ENCODE measurements at regions not wholly inside any gene's neighbourhood (a gene's known extent, or its start where the extent isn't known, plus 50 kb on each side); places are given as distances from the start of the nearest gene placed in this dataset.

DNA sequence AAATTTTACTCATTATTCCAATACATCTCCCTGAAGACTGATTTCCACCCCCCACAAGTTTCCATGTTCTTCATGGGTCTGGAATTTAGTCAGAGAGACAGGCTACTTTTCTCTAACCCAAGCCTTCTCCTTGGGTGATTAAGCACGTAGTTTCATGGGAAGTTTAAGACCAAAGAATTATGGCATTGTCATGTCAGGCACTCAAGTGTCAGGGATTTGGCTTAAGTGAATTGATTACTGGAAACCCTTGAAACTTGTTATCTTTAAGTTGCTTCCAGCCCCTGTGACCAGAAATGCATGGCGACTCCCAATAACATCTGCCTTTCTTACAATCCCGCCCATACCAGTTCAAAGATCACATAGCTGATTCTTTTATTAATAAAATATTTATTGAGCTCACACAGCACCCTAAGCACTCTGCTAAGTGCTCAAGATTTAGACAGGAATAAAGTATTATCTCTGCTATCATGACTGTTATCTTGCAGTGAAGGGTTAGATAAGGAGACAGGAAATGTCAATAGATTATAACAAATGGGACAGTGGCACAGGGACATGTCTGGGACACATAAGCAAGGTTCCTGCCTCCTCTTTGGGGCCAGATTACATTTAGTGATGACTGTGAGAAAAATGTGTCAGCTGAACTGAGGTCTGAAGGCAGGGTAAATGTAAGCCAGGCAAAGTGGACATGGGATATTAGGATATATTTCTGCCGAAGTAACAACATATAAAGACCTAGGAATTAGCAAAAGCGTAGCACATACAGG is 241.2 kb upstream of the TNC start:
- Histone ChIP-seq H3K27me3 (ENCODE audit: control insufficient read depth in 4 of 4, insufficient read depth in 4 of 4, low read length in 3 of 4) (peaks cover 0 to 3% (median 1%) of the 10 kb centered on the region in 4 donors), H3K36me3 (ENCODE audit: control insufficient read depth in 4 of 4, insufficient read depth in 3 of 4, low read depth in 1 of 4, low read length in 3 of 4) (no peaks in the 10 kb centered on the region), H3K4me1 (ENCODE audit: control insufficient read depth in 4 of 4, insufficient read depth in 4 of 4, low read length in 3 of 4) (no peaks in the 10 kb centered on the region), H3K9me3 (ENCODE audit: control insufficient read depth in 4 of 4, low read length in 3 of 4) (no peaks in the 10 kb centered on the region), H3K9ac (ENCODE audit: low read depth in 1 of 2, low read length in 2 of 2) (no peak overlapping the region), H3K27ac (ENCODE audit: low read depth in 1 of 2, low read length in 2 of 2) (no peak overlapping the region), H3K4me3 (ENCODE audit: low read depth in 1 of 3, low read length in 3 of 3) (no peak overlapping the region)
- TF ChIP-seq YY1 (IDR thresholded peaks at IDR 0.05): no peak
- TF ChIP-seq SP1 (IDR thresholded peaks at IDR 0.05): no peak
- no peak for TF ChIP-seq NR2F2 (IDR thresholded peaks at IDR 0.05)
- TF ChIP-seq RAD21 (IDR thresholded peaks at IDR 0.05): no peak
- TF ChIP-seq HNF4G (IDR thresholded peaks at IDR 0.05): no peak
- no peak for TF ChIP-seq JUND (IDR thresholded peaks at IDR 0.05)
- TF ChIP-seq HNF4A (conservative IDR thresholded peaks at IDR 0.05): no peak
- TF ChIP-seq, protein P1, sequence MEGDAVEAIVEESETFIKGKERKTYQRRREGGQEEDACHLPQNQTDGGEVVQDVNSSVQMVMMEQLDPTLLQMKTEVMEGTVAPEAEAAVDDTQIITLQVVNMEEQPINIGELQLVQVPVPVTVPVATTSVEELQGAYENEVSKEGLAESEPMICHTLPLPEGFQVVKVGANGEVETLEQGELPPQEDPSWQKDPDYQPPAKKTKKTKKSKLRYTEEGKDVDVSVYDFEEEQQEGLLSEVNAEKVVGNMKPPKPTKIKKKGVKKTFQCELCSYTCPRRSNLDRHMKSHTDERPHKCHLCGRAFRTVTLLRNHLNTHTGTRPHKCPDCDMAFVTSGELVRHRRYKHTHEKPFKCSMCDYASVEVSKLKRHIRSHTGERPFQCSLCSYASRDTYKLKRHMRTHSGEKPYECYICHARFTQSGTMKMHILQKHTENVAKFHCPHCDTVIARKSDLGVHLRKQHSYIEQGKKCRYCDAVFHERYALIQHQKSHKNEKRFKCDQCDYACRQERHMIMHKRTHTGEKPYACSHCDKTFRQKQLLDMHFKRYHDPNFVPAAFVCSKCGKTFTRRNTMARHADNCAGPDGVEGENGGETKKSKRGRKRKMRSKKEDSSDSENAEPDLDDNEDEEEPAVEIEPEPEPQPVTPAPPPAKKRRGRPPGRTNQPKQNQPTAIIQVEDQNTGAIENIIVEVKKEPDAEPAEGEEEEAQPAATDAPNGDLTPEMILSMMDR (IDR thresholded peaks at IDR 0.05; ENCODE audit: low read depth, low read length, missing input control): no peak
- TF ChIP-seq TAF1 (conservative IDR thresholded peaks at IDR 0.05): no peak
- TF ChIP-seq, protein P2, sequence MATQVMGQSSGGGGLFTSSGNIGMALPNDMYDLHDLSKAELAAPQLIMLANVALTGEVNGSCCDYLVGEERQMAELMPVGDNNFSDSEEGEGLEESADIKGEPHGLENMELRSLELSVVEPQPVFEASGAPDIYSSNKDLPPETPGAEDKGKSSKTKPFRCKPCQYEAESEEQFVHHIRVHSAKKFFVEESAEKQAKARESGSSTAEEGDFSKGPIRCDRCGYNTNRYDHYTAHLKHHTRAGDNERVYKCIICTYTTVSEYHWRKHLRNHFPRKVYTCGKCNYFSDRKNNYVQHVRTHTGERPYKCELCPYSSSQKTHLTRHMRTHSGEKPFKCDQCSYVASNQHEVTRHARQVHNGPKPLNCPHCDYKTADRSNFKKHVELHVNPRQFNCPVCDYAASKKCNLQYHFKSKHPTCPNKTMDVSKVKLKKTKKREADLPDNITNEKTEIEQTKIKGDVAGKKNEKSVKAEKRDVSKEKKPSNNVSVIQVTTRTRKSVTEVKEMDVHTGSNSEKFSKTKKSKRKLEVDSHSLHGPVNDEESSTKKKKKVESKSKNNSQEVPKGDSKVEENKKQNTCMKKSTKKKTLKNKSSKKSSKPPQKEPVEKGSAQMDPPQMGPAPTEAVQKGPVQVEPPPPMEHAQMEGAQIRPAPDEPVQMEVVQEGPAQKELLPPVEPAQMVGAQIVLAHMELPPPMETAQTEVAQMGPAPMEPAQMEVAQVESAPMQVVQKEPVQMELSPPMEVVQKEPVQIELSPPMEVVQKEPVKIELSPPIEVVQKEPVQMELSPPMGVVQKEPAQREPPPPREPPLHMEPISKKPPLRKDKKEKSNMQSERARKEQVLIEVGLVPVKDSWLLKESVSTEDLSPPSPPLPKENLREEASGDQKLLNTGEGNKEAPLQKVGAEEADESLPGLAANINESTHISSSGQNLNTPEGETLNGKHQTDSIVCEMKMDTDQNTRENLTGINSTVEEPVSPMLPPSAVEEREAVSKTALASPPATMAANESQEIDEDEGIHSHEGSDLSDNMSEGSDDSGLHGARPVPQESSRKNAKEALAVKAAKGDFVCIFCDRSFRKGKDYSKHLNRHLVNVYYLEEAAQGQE (IDR thresholded peaks at IDR 0.05): no peak
- TF ChIP-seq FOXA1 (IDR thresholded peaks at IDR 0.05): no peak
- TF ChIP-seq, protein P3, sequence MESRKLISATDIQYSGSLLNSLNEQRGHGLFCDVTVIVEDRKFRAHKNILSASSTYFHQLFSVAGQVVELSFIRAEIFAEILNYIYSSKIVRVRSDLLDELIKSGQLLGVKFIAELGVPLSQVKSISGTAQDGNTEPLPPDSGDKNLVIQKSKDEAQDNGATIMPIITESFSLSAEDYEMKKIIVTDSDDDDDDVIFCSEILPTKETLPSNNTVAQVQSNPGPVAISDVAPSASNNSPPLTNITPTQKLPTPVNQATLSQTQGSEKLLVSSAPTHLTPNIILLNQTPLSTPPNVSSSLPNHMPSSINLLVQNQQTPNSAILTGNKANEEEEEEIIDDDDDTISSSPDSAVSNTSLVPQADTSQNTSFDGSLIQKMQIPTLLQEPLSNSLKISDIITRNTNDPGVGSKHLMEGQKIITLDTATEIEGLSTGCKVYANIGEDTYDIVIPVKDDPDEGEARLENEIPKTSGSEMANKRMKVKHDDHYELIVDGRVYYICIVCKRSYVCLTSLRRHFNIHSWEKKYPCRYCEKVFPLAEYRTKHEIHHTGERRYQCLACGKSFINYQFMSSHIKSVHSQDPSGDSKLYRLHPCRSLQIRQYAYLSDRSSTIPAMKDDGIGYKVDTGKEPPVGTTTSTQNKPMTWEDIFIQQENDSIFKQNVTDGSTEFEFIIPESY (IDR thresholded peaks at IDR 0.05): no peak
- TF ChIP-seq, protein P4, sequence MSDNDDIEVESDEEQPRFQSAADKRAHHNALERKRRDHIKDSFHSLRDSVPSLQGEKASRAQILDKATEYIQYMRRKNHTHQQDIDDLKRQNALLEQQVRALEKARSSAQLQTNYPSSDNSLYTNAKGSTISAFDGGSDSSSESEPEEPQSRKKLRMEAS (IDR thresholded peaks at IDR 0.05): no peak
- no peak for TF ChIP-seq GABPA (IDR thresholded peaks at IDR 0.05 in 1 of 2, conservative IDR thresholded peaks at IDR 0.05 in 1 of 2)
- DNase-seq (ENCODE audit: low spot score): no peak
- WGBS: 58% methylated on average over 5 of the region's 5 CpGs

DNA sequence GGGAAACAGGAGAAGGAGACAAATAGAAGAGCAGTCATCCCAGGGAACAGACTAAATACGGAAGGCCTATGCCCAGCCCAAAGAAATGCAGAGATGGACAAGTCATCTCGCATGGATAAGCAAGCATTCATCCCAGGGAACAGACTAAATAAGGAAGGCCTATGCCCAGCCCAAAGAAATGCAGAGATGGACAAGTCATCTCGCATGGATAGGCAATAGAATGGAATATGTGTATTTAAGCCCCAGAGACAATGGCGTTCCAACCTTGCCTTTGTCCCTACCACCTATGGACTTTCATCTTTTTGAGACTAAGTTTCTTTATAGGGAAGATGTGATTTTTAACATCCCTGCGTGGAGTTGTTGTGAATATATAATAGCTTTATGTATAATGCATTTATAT is 242.2 kb upstream of the TNC start:
- H3K27ac ChIP-seq (ENCODE audit: low read depth in 1 of 2, low read length in 2 of 2): no peak overlapping the region
- H3K9ac ChIP-seq (ENCODE audit: low read depth in 1 of 2, low read length in 2 of 2): no peak overlapping the region
- H3K4me3 ChIP-seq (ENCODE audit: low read depth in 1 of 3, low read length in 3 of 3): no peak overlapping the region
- no peaks in the 10 kb centered on the region for H3K36me3 ChIP-seq (ENCODE audit: control insufficient read depth in 4 of 4, insufficient read depth in 3 of 4, low read depth in 1 of 4, low read length in 3 of 4)
- no peak for DNase-seq (ENCODE audit: low spot score)
- 81% methylated on average over 5 of the region's 5 CpGs for WGBS
- peaks cover 0 to 3% (median 1%) of the 10 kb centered on the region in 4 donors for H3K27me3 ChIP-seq (ENCODE audit: control insufficient read depth in 4 of 4, insufficient read depth in 4 of 4, low read length in 3 of 4)
- TF ChIP-seq RXRA (IDR thresholded peaks at IDR 0.05): no peak
- H3K4me1 ChIP-seq (ENCODE audit: control insufficient read depth in 4 of 4, insufficient read depth in 4 of 4, low read length in 3 of 4): no peaks in the 10 kb centered on the region
- H3K9me3 ChIP-seq (ENCODE audit: control insufficient read depth in 4 of 4, low read length in 3 of 4): no peaks in the 10 kb centered on the region

All from liver (tissue), 8 donors.